ENCODE measurements at regions not wholly inside any gene's neighbourhood (a gene's known extent, or its start where the extent isn't known, plus 50 kb on each side); places are given as distances from the start of the nearest gene placed in this dataset.

DNA sequence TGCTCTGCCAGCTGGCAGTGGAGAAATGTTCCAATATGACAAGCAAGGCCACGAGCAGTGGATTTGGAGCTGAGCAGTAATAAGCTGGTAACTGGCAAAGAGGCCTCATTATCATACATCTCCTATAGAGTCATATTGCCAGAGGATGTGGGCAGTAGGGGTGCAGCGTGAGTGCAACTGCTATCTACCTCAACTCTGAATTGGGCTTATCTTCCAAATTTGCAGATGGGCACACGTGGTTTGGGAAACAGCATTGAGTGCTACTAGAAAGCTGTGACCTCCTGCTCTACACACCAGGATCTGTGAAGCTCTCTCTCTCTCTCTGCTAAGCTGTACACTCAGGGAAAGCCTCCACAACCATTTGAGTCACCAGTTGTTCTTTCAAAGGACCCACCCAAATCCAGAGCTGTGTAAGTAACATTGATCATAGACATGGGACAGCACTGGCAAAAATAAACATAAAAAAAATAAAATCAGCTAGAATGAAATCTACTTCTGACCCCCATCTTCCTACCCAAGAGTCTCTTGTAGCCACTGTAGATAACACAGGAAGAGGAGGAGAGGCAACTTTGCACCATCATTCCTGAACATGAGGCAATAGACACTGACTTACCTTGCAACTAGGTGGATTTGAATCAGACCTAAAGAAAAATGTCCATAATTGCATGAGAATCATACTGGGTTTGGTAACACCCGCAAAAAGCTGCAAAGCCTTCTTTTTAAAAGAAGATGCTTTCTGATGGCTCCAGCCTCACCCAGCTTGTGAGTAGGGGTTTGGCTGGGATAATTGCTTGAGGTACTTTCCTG is 82.9 kb upstream of the THBS1 start:
- TF ChIP-seq POLR2A (IDR thresholded peaks at IDR 0.05) (no peak), CTCF (IDR thresholded peaks at IDR 0.05 in 4 of 5, conservative IDR thresholded peaks at IDR 0.05 in 1 of 5) (no peak)
